NT2/D1 (cell line): ENCODE measurements at regions not wholly inside any gene's neighbourhood (a gene's known extent, or its start where the extent isn't known, plus 50 kb on each side); places are given as distances from the start of the nearest gene placed in this dataset.

Source experiments
- YY1 ChIP-seq: IDR thresholded peaks from 2 replicates; pipeline ENCODE4 v1.6.1; 2011; ENCODE audit not compliant: insufficient read length, insufficient read depth
- ZNF274 ChIP-seq: IDR thresholded peaks from 2 replicates; pipeline ENCODE4 v1.6.1; 2011; ENCODE audit warnings: mild to moderate bottlenecking, low read depth, low read length

- TF ChIP-seq ZNF274 (no peak), YY1 (no peak)
Measured at GRCh38 chr3:6726811-6727210, 134.1 kb upstream of the GRM7 start.
